RWPE1 (cell line): ENCODE measurements at regions not wholly inside any gene's neighbourhood (a gene's known extent, or its start where the extent isn't known, plus 50 kb on each side); places are given as distances from the start of the nearest gene placed in this dataset.
"Not testable (repeated sequence)": the region's sequence is repeated elsewhere in the genome, so short reads cannot be mapped to it uniquely, and the experiment has no call there.

ENCODE experiments used
- CTCF ChIA-PET: fragments of 350-600 bp; sonication (Branson Sonifier 250); formaldehyde crosslinking; extraction: SDS; loops from one replicate; lab custom pipeline; 2021; lab: Yijun Ruan, JAX
- POLR2A ChIA-PET: fragments of 400-600 bp; formaldehyde crosslinking; extraction: SDS; loops from one replicate; lab custom pipeline; 2020; ENCODE audit warnings: antibody characterized with exemption; ENCODE audit not compliant: low non-redundant PET; lab: Yijun Ruan, JAX
- DNase-seq: peaks from one replicate; pipeline ENCODE4 v3.0.0; 2012; ENCODE audit warnings: low spot score
- H3K27ac ChIP-seq: fragments of 450-650 bp; 2 replicates; pipeline ENCODE4 v1.5.1; 2017
- TF ChIP-seq, protein P1 (sequence below): fragments of 450-650 bp; conservative IDR thresholded peaks from 2 replicates; pipeline ENCODE4 v1.5.1; 2017; ENCODE audit warnings: low read depth, mild to moderate bottlenecking

GRCh38 chr9:120306088-120306487, 273.9 kb downstream of the CDK5RAP2 start:
- H3K27ac ChIP-seq: no peak overlapping the region
- TF ChIP-seq, protein P1, sequence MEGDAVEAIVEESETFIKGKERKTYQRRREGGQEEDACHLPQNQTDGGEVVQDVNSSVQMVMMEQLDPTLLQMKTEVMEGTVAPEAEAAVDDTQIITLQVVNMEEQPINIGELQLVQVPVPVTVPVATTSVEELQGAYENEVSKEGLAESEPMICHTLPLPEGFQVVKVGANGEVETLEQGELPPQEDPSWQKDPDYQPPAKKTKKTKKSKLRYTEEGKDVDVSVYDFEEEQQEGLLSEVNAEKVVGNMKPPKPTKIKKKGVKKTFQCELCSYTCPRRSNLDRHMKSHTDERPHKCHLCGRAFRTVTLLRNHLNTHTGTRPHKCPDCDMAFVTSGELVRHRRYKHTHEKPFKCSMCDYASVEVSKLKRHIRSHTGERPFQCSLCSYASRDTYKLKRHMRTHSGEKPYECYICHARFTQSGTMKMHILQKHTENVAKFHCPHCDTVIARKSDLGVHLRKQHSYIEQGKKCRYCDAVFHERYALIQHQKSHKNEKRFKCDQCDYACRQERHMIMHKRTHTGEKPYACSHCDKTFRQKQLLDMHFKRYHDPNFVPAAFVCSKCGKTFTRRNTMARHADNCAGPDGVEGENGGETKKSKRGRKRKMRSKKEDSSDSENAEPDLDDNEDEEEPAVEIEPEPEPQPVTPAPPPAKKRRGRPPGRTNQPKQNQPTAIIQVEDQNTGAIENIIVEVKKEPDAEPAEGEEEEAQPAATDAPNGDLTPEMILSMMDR: no peak
- no peak for DNase-seq
- CTCF ChIA-PET: interaction anchor here (0.7 kb wide), 1 partner anchor 127 kb away, joined by 3 read pairs; no protein-coding TSS in a partner anchor
- POLR2A ChIA-PET: no interaction called here

DNA sequence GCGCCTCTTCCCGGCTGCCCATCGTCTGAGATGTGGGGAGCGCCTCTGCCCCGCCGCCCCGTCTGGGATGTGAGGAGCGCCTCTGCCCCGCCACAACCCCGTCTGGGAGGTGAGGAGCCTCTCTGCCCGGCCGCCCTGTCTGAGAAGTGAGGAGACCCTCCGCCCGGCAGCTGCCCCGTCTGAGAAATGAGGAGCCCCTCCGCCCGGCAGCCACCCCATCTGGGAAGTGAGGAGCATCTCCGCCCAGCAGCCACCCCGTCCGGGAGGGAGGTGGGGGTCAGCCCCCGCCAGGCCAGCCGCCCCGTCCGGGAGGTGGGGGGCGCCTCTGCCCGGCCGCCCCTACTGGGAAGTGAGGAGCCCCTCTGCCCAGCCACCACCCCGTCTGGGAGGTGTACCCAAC, 275.1 kb downstream of the CDK5RAP2 start:
- CTCF ChIA-PET, H3K27ac ChIP-seq, DNase-seq, POLR2A ChIA-PET: not testable (repeated sequence)

GRCh38 chr9:120303519-120303918, 276.4 kb downstream of the CDK5RAP2 start:
- no peak for DNase-seq
- ChIA-PET POLR2A (no interaction called here), CTCF (no interaction called here)
- TF ChIP-seq, protein P1: no peak
- H3K27ac ChIP-seq: no peak overlapping the region

GRCh38 chr9:120299785-120300184, 280.2 kb downstream of the CDK5RAP2 start:
- TF ChIP-seq, protein P1: no peak
- ChIA-PET CTCF (interaction anchor here (0.7 kb wide), 1 partner anchor 229 kb away, joined by 3 read pairs; no protein-coding TSS in a partner anchor), POLR2A (no interaction called here)
- H3K27ac ChIP-seq: no peak overlapping the region
- DNase-seq: no peak

DNA sequence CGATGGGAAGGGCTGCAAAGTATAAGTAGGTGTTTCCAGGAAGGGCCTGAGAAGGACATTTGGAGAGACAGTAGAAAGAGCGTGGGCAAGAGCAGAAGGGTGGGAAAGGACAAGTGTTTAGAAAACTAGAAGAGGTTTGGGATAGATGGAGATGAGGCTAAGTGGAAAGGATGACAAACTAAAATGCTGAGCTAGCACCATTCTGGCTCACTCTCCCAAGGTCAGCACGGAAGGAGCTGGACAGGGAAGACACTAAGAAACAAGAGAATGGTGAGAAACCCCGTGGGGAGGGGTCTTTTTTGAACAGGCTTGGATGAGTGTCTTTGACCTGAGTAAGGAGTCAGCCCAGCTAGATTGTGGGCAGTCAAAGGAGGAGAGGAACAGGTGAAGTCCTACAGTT, 286.0 kb downstream of the CDK5RAP2 start:
- TF ChIP-seq, protein P1: no peak
- POLR2A ChIA-PET: no interaction called here

GRCh38 chr9:120292606-120293005, 287.4 kb downstream of the CDK5RAP2 start:
- TF ChIP-seq, protein P1: no peak
- ChIA-PET CTCF (no interaction called here), POLR2A (no interaction called here)
- DNase-seq: no peak
- H3K27ac ChIP-seq: no peak overlapping the region

More for the DNA sequence above, 286.0 kb downstream of the CDK5RAP2 start:
- DNase-seq: no peak
- CTCF ChIA-PET: no interaction called here
- no peak overlapping the region for H3K27ac ChIP-seq

DNA sequence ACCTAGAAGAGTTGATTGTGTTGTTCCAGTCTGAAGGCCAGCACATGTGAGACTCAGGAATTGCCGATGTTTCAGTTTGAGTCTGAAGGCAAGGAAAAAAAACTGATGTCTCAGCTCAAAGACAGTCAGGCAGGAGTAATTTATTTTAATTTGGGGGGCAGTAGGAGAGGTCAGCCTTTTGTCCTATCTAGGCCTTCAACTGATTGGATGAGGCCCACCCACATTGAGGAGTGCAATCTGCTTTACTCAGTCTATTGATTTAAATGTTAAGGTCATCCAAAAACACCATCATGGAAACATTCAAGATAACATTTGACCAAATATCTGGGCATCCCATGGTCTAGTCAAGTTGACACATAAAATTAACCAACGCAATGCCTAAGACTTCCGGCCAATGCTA, 288.9 kb downstream of the CDK5RAP2 start:
- ChIA-PET POLR2A (no interaction called here), CTCF (no interaction called here)
- DNase-seq: no peak
- H3K27ac ChIP-seq: no peak overlapping the region
- TF ChIP-seq, protein P1: no peak
